ENCODE measurements at regions not wholly inside any gene's neighbourhood (a gene's known extent, or its start where the extent isn't known, plus 50 kb on each side); places are given as distances from the start of the nearest gene placed in this dataset.

GRCh38 chr18:71873695-71874094 is 670.4 kb downstream of the CBLN2 start:
- no peak for FAIRE-seq

GRCh38 chr18:71865888-71866287 is 678.3 kb downstream of the CBLN2 start:
- FAIRE-seq = no peak

GRCh38 chr18:71850602-71851001 is 693.5 kb downstream of the CBLN2 start:
- no peak for FAIRE-seq

GRCh38 chr18:71849407-71849806 is 694.7 kb downstream of the CBLN2 start:
- no peak for FAIRE-seq

GRCh38 chr18:71846716-71847115 is 697.4 kb downstream of the CBLN2 start:
- no peak for FAIRE-seq

- FAIRE-seq = no peak
Measured at GRCh38 chr18:71844814-71845213, 699.3 kb downstream of the CBLN2 start.

- FAIRE-seq = no peak
Measured at GRCh38 chr18:71842666-71843065, 701.5 kb downstream of the CBLN2 start.

GRCh38 chr18:71837547-71837946 is 706.6 kb downstream of the CBLN2 start:
- no peak for FAIRE-seq

GRCh38 chr18:71832946-71833617 is 711.1 kb downstream of the CBLN2 start:
- FAIRE-seq = no peak

- no peak for FAIRE-seq
Measured at GRCh38 chr18:71831039-71831438, 713.1 kb downstream of the CBLN2 start.

GRCh38 chr18:71827301-71827700 is 716.8 kb downstream of the CBLN2 start:
- FAIRE-seq = no peak

- no peak for FAIRE-seq
Measured at GRCh38 chr18:71815305-71815704, 728.8 kb downstream of the CBLN2 start.

GRCh38 chr18:71809711-71810110 is 734.4 kb downstream of the CBLN2 start:
- no peak for FAIRE-seq

- FAIRE-seq = no peak
Measured at GRCh38 chr18:71808616-71809015, 735.5 kb downstream of the CBLN2 start.

GRCh38 chr18:71807586-71807985 is 736.6 kb downstream of the CBLN2 start:
- FAIRE-seq = no peak

GRCh38 chr18:71798986-71799673 is 745.0 kb downstream of the CBLN2 start:
- no peak for FAIRE-seq

- FAIRE-seq = no peak
Measured at GRCh38 chr18:71797554-71797953, 746.6 kb downstream of the CBLN2 start.

- FAIRE-seq = no peak
Measured at GRCh38 chr18:71784777-71785176, 759.4 kb downstream of the CBLN2 start.

GRCh38 chr18:71760541-71760940 is 783.6 kb downstream of the CBLN2 start:
- no peak for FAIRE-seq

- no peak for FAIRE-seq
Measured at GRCh38 chr18:71754246-71754645, 789.9 kb downstream of the CBLN2 start.

- no peak for FAIRE-seq
Measured at GRCh38 chr18:71743634-71744033, 800.5 kb downstream of the CBLN2 start.

- FAIRE-seq = no peak
Measured at GRCh38 chr18:71729611-71730010, 814.5 kb downstream of the CBLN2 start.

GRCh38 chr18:71727909-71728308 is 816.2 kb downstream of the CBLN2 start:
- no peak for FAIRE-seq

GRCh38 chr18:71725256-71725655 is 818.9 kb downstream of the CBLN2 start:
- FAIRE-seq = no peak

- FAIRE-seq = no peak
Measured at GRCh38 chr18:71707985-71708500, 836.1 kb downstream of the CBLN2 start.
